ENCODE measurements at regions not wholly inside any gene's neighbourhood (a gene's known extent, or its start where the extent isn't known, plus 50 kb on each side); places are given as distances from the start of the nearest gene placed in this dataset.

- ATAC-seq (ENCODE audit: low read depth) (no peak), DNase-seq (no peak)
- Histone ChIP-seq H3K9me3 (ENCODE audit: control extremely low read depth in 1 of 3, control insufficient read depth in 2 of 3, insufficient read depth in 1 of 3, low read length in 2 of 3) (no peaks in the 10 kb centered on the region), H3K4me2 (replicated peaks; ENCODE audit: low read depth, low read length, poor library complexity, severe bottlenecking) (no peak overlapping the region), H3K4me1 (ENCODE audit: control insufficient read depth in 2 of 2, insufficient read depth in 2 of 2, low read length in 2 of 2) (no peaks in the 10 kb centered on the region), H3K36me3 (replicated peaks in 1 of 2; ENCODE audit: control extremely low read depth in 1 of 2, control insufficient read depth in 1 of 2, extremely low read depth in 1 of 2, insufficient read depth in 2 of 2, low read length in 1 of 2) (no peaks in the 10 kb centered on the region), H3K79me2 (ENCODE audit: control insufficient read depth, insufficient read depth, low read length) (no peaks in the 10 kb centered on the region), H3K27me3 (replicated peaks in 1 of 4; ENCODE audit: control extremely low read depth in 1 of 4, control insufficient read depth in 3 of 4, insufficient read depth in 4 of 4, low read length in 3 of 4) (no peaks in the 10 kb centered on the region), H2AFZ (ENCODE audit: insufficient read depth, low read depth, low read length, poor library complexity, severe bottlenecking) (no peak overlapping the region), H3K9ac (ENCODE audit: low read length) (no peak overlapping the region), H4K20me1 (ENCODE audit: control insufficient read depth, insufficient read depth, low read length, poor library complexity, severe bottlenecking) (no peaks in the 10 kb centered on the region), H3K27ac (ENCODE audit: low read length in 2 of 2) (no peak overlapping the region), H3K4me3 (ENCODE audit: control extremely low read depth in 1 of 5, extremely low read depth in 1 of 5, insufficient read depth in 1 of 5, low read depth in 2 of 5, low read length in 4 of 5) (no peak overlapping the region)
- Mint-ChIP-seq H3K4me3 (no peak overlapping the region), H3K27me3 (no peaks in the 10 kb centered on the region), H3K9me3 (ENCODE audit: insufficient read depth) (no peaks in the 10 kb centered on the region), H3K4me1 (no peaks in the 10 kb centered on the region), H3K27ac (no peak overlapping the region)
- TF ChIP-seq EZH2 (IDR thresholded peaks at IDR 0.05; ENCODE audit: borderline replicate concordance, insufficient read depth, low read depth, low read length, poor library complexity, severe bottlenecking) (no peak), CTCF (IDR thresholded peaks at IDR 0.05) (no peak)
- CTCF ChIA-PET: no interaction called here
- no CpG with 5 or more reads among the region's 3 CpGs for WGBS (ENCODE audit: insufficient coverage)
- POLR2A ChIA-PET: no interaction called here
- intact Hi-C loops (cut with micrococcal nuclease): no loop called here
These were observed 196.4 kb downstream of the VGLL3 start for GRCh38 chr3:86794361-86795065.

GRCh38 chr3:86793786-86794185 lies 197.2 kb downstream of the VGLL3 start:
- H3K4me3 ChIP-seq (ENCODE audit: control extremely low read depth in 1 of 5, extremely low read depth in 1 of 5, insufficient read depth in 1 of 5, low read depth in 2 of 5, low read length in 4 of 5): no peak overlapping the region
- ATAC-seq (ENCODE audit: low read depth) (no peak), DNase-seq (no peak)
- no peak overlapping the region for H3K27ac ChIP-seq (ENCODE audit: low read length in 2 of 2)
- no peaks in the 10 kb centered on the region for H4K20me1 ChIP-seq (ENCODE audit: control insufficient read depth, insufficient read depth, low read length, poor library complexity, severe bottlenecking)
- no peak overlapping the region for H3K4me2 ChIP-seq (replicated peaks; ENCODE audit: low read depth, low read length, poor library complexity, severe bottlenecking)
- H3K79me2 ChIP-seq (ENCODE audit: control insufficient read depth, insufficient read depth, low read length): no peaks in the 10 kb centered on the region
- TF ChIP-seq EZH2 (IDR thresholded peaks at IDR 0.05; ENCODE audit: borderline replicate concordance, insufficient read depth, low read depth, low read length, poor library complexity, severe bottlenecking) (no peak), CTCF (IDR thresholded peaks at IDR 0.05) (no peak)
- no CpG with 5 or more reads among the region's 1 CpG for WGBS (ENCODE audit: insufficient coverage)
- H3K9me3 ChIP-seq (ENCODE audit: control extremely low read depth in 1 of 3, control insufficient read depth in 2 of 3, insufficient read depth in 1 of 3, low read length in 2 of 3): no peaks in the 10 kb centered on the region
- no peaks in the 10 kb centered on the region for H3K4me1 ChIP-seq (ENCODE audit: control insufficient read depth in 2 of 2, insufficient read depth in 2 of 2, low read length in 2 of 2)
- no peaks in the 10 kb centered on the region for H3K9me3 Mint-ChIP-seq (ENCODE audit: insufficient read depth)
- no peaks in the 10 kb centered on the region for H3K36me3 ChIP-seq (replicated peaks in 1 of 2; ENCODE audit: control extremely low read depth in 1 of 2, control insufficient read depth in 1 of 2, extremely low read depth in 1 of 2, insufficient read depth in 2 of 2, low read length in 1 of 2)
- ChIA-PET CTCF (no interaction called here), POLR2A (no interaction called here)
- no peak overlapping the region for H3K9ac ChIP-seq (ENCODE audit: low read length)
- no peaks in the 10 kb centered on the region for H3K27me3 ChIP-seq (replicated peaks in 1 of 4; ENCODE audit: control extremely low read depth in 1 of 4, control insufficient read depth in 3 of 4, insufficient read depth in 4 of 4, low read length in 3 of 4)
- no peak overlapping the region for H3K4me3 Mint-ChIP-seq
- intact Hi-C loops (cut with micrococcal nuclease): no loop called here
- no peak overlapping the region for H3K27ac Mint-ChIP-seq
- no peaks in the 10 kb centered on the region for H3K4me1 Mint-ChIP-seq
- no peak overlapping the region for H2AFZ ChIP-seq (ENCODE audit: insufficient read depth, low read depth, low read length, poor library complexity, severe bottlenecking)
- no peaks in the 10 kb centered on the region for H3K27me3 Mint-ChIP-seq
